ENCODE measurements at regions not wholly inside any gene's neighbourhood (a gene's known extent, or its start where the extent isn't known, plus 50 kb on each side); places are given as distances from the start of the nearest gene placed in this dataset.
"Not testable (repeated sequence)": the region's sequence is repeated elsewhere in the genome, so short reads cannot be mapped to it uniquely, and the experiment has no call there.

DNA sequence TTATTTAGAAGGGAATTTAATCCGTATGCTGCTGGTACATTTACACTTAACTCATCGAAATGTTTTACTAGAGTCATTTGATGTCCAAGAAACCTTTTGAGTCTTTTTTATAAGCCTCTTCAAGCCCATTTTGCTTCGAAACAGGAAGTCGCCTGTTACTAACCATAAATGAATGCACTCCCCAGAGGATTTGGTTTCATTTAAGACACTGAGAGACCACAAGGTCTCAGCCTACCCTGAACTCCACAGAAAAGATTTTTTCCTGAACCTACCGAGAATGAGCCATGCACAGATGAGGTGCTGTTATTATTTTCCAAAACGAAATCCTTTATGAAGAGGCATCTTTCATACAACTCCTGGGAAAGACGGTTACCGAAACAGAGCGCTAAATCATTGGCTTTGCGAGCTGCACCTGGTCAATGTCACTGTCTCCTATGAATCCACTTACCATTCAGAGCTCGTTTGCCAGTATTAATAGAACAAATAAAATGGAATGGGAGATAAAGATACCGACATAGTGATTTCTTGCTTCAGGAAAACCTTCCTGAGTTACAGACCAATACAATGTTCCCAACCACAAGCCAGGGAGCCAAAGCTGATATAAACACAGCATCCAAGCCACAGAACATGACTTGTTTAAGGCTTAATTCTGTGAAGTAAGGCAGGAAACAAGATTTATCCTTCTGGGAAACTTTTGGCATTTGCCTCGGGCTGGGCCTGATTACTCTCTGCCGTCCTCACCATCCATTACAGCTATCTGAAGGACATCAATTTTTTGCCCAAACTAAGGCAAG, 382.1 kb downstream of the OSR1 start:
- H3K4me3 ChIP-seq (ENCODE audit: low read depth, low read length): no peak overlapping the region
- DNase-seq (ENCODE audit: low read depth): peak; percentile 93

- H3K4me3 ChIP-seq (ENCODE audit: low read depth, low read length): no peak overlapping the region
- DNase-seq (ENCODE audit: low read depth): no peak
Measured at GRCh38 chr2:18975506-18976167, 382.8 kb downstream of the OSR1 start.

GRCh38 chr2:18971628-18972027, 382.3 kb upstream of the NT5C1B start:
- H3K4me3 ChIP-seq (ENCODE audit: low read depth, low read length): no peak overlapping the region
- DNase-seq (ENCODE audit: low read depth): no peak

DNA sequence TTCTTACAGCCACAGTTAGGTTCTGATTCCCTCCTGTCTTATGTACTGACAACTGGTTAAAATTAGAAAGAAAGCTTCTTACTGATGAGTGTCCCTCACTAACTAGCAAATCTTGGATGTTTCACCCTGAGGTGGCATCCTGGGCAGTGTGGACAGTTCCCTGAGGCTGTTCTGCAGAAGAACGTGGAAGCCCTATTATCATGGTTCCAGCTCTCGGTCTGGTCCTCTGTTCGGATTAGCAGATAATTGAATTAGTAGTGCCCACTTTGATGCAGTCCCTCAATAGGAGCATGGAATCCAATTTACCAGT, 381.7 kb upstream of the NT5C1B start:
- DNase-seq (ENCODE audit: low read depth): no peak
- no peak overlapping the region for H3K4me3 ChIP-seq (ENCODE audit: low read depth, low read length)

DNA sequence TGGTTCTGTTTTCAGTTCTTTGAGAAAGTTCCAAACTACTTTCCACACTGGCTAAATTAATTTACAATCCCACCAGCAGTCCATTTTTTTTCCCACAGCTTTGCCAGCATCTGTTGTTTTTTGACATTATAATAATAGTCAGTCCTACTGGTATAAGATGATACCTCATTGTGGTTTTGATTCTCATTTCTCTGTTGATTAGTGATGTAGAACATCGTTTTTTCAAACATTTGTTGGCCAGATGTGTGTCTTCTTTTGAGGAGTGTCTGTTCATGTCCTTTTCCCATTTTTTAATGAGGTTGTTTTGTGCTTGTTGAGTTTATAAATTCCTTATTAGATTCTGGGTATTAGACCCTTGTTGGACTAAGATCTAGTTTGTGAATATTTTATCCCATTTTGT, 376.8 kb upstream of the NT5C1B start:
- DNase-seq (ENCODE audit: low read depth): no peak
- H3K4me3 ChIP-seq (ENCODE audit: low read depth, low read length): no peak overlapping the region

- DNase-seq (ENCODE audit: low read depth); H3K4me3 ChIP-seq (ENCODE audit: low read depth, low read length): not testable (repeated sequence)
Measured at GRCh38 chr2:18963739-18964256, 374.4 kb upstream of the NT5C1B start.

GRCh38 chr2:18961991-18962421, 372.6 kb upstream of the NT5C1B start:
- no peak for DNase-seq (ENCODE audit: low read depth)

GRCh38 chr2:18959952-18960717, 370.8 kb upstream of the NT5C1B start:
- no peak overlapping the region for H3K4me3 ChIP-seq (ENCODE audit: low read depth, low read length)
- peak; percentile 88 for DNase-seq (ENCODE audit: low read depth)

More at GRCh38 chr2:18961991-18962421, 372.6 kb upstream of the NT5C1B start:
- no peak overlapping the region for H3K4me3 ChIP-seq (ENCODE audit: low read depth, low read length)

DNA sequence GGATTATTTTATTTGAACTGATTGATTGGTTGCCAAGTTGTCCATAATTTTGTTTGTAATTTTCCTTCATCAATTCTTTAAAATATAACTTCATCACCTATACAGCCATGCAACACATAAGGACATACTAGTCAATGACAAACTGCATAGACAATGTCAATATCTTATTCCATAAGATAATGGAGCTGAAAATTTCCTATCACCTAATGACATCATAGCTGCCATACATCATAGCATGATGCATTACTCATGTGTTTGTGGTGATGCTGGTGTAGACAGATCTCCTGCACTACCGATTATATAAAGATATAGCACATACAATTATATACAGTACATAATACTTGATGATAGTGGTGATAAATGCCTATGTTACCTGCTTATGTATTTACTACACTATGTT, 369.8 kb upstream of the NT5C1B start:
- H3K4me3 ChIP-seq (ENCODE audit: low read depth, low read length): no peak overlapping the region
- no peak for DNase-seq (ENCODE audit: low read depth)

- no peak for DNase-seq (ENCODE audit: low read depth)
- no peak overlapping the region for H3K4me3 ChIP-seq (ENCODE audit: low read depth, low read length)
Measured at GRCh38 chr2:18957909-18958308, 368.5 kb upstream of the NT5C1B start.

DNA sequence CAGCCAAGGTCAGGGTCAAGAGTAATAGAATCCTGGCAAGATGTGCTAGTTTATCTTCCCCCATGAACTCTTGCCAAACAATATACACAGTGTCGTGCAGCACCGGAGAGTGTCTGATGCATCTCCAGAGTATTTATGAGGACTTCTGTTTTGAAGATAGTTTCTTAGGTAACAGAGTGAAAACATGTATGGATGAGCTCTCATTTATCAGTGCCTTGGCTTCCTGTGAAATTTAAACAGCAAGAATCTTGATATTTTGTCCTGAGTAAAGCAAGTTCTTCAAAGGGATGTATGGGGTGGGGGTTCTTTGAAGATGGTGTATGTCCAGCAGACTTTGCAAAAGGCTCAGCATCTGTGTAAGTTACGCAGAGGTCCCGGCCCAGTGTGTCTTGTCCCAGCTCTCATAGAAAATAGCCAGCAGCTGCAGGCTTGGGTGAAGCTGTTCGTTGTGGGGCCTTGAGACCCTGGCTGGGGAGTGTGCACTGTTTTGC, 361.0 kb upstream of the NT5C1B start:
- peak; percentile 60 for DNase-seq (ENCODE audit: low read depth)
- H3K4me3 ChIP-seq (ENCODE audit: low read depth, low read length): no peak overlapping the region

DNA sequence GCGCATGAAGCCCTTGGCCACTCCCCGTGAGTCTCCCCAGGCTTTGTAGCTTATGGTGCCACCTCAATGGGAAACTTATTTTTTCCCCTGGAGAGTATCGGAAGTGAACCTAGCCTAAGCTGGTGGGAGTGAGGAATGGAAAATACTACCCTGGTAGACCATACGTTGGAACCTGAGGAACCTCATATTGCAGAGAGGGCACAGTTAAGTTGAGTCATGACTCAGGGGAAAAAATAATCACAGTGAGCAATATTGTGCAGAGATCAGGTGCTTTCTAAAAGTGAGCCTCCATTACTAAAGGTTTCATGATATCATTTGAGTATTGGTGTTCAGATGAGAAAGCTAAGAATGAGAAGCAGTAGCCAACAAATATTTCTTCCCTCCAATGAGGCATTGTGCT, 360.5 kb upstream of the NT5C1B start:
- DNase-seq (ENCODE audit: low read depth): no peak
- no peak overlapping the region for H3K4me3 ChIP-seq (ENCODE audit: low read depth, low read length)

DNA sequence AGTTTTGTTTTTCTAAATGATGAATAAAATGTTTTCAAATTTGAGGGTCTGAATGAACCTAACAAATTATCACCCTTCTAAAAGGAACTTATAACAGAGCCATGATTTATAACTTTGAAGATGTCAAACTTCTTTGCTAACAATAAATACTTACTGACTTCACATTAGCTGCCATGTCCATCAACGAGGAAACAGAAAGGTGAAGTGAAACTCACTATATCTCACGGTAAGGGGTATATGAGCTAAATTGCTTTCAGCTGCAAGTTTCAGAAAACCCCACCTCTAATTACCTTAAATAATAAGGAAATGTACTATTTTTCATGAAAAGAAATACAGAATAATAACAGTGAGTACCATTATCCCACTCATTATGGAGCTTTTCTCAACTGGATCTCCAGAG, 350.8 kb upstream of the NT5C1B start:
- no peak for DNase-seq (ENCODE audit: low read depth)

GRCh38 chr2:18939740-18940139, 350.4 kb upstream of the NT5C1B start:
- H3K4me3 ChIP-seq (ENCODE audit: low read depth, low read length); DNase-seq (ENCODE audit: low read depth): not testable (repeated sequence)

More for the DNA sequence above, 350.8 kb upstream of the NT5C1B start:
- no peak overlapping the region for H3K4me3 ChIP-seq (ENCODE audit: low read depth, low read length)

GRCh38 chr2:18934886-18935285, 345.5 kb upstream of the NT5C1B start:
- H3K4me3 ChIP-seq (ENCODE audit: low read depth, low read length): no peak overlapping the region
- DNase-seq (ENCODE audit: low read depth): no peak

GRCh38 chr2:18932853-18933252, 343.5 kb upstream of the NT5C1B start:
- H3K4me3 ChIP-seq (ENCODE audit: low read depth, low read length): no peak overlapping the region
- DNase-seq (ENCODE audit: low read depth): no peak

GRCh38 chr2:18930971-18931370, 341.6 kb upstream of the NT5C1B start:
- no peak overlapping the region for H3K4me3 ChIP-seq (ENCODE audit: low read depth, low read length)
- no peak for DNase-seq (ENCODE audit: low read depth)

DNA sequence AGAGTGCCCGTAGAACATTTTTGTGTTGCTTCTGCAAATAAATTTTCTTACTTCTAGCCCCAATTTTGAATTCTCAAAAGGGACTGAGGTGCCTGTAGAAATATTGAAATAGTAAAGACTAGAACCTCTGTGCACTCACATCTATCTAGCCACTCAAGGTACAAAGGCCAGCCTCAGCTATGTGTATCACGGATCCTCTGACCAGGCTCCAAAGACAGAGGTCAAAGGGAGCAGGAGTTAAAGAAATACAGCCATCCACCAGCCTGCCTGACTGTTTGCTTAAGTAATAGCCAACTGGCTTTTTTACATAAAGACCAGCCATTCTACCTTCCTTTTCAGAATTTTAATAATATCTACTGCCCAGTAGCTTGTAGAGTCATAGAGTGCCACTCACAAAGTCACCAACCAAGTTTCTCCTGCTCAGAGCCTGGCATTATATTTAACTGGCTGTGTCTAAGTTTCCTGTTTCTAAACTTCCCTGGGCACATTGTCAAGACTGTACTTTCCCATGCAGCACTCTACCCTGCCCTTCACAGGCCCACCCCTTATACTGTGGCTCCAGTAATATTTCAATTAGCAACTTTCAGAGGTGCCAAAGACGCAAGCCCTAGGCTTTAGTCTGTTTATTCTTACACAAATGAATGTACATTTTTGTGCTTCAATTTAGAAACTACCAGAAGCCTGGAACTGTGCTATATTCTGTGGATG, 338.3 kb upstream of the NT5C1B start:
- H3K4me3 ChIP-seq (ENCODE audit: low read depth, low read length): no peak overlapping the region
- DNase-seq (ENCODE audit: low read depth): no peak

Data from skeletal muscle cell (primary cell).